Adrenal gland (tissue), 5 donors: ENCODE measurements at regions not wholly inside any gene's neighbourhood (a gene's known extent, or its start where the extent isn't known, plus 50 kb on each side); places are given as distances from the start of the nearest gene placed in this dataset.

Experiments
- CTCF ChIP-seq, 6 experiments: fragments of 450-650 bp in 4 of 6; fragments of 200-600 bp in 2 of 6; sonication (generic) in 1 of 6; IDR thresholded peaks; 1 replicate in 5 of 6; 2 replicates in 1 of 6; pipeline versions ENCODE4 v1.5.1 to v1.8.0; 2016 to 2021; ENCODE audit warnings: antibody characterized with exemption in 6 of 6, mild to moderate bottlenecking in 2 of 6, moderate library complexity in 1 of 6
- POLR2A ChIP-seq, 2 donors: fragments of 450-650 bp; IDR thresholded peaks; one replicate each; pipeline ENCODE4 v1.6.1; 2017; ENCODE audit warnings: antibody characterized with exemption in 2 of 2, mild to moderate bottlenecking in 2 of 2, moderate library complexity in 1 of 2
- donor health status: DM: no; HTN: no; CAD: no.

DNA sequence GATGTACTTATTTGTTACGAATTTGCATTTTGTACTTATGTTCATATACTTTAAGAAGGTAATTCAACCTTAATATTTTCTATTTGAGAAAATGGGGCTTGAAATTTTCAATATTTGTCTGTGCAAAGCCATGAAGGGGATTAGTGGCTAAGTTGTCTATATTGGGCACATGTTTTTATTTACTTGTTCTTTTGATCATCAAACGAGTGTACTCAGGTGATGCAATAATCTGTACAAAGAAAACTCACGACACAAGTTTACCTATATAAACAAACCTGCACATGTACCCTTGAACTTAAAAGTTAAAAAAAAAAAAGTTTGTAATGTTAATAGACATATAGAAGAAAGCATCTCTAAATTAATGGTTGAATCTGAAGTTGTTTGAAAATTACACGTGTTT is 658.9 kb upstream of the SYT4 start:
- TF ChIP-seq POLR2A (IDR thresholded peaks at IDR 0.05), result no peak
- no peak for TF ChIP-seq CTCF (IDR thresholded peaks at IDR 0.05)
